ENCODE measurements at regions not wholly inside any gene's neighbourhood (a gene's known extent, or its start where the extent isn't known, plus 50 kb on each side); places are given as distances from the start of the nearest gene placed in this dataset.
"Not testable (repeated sequence)": the region's sequence is repeated elsewhere in the genome, so short reads cannot be mapped to it uniquely, and the experiment has no call there.

DNA sequence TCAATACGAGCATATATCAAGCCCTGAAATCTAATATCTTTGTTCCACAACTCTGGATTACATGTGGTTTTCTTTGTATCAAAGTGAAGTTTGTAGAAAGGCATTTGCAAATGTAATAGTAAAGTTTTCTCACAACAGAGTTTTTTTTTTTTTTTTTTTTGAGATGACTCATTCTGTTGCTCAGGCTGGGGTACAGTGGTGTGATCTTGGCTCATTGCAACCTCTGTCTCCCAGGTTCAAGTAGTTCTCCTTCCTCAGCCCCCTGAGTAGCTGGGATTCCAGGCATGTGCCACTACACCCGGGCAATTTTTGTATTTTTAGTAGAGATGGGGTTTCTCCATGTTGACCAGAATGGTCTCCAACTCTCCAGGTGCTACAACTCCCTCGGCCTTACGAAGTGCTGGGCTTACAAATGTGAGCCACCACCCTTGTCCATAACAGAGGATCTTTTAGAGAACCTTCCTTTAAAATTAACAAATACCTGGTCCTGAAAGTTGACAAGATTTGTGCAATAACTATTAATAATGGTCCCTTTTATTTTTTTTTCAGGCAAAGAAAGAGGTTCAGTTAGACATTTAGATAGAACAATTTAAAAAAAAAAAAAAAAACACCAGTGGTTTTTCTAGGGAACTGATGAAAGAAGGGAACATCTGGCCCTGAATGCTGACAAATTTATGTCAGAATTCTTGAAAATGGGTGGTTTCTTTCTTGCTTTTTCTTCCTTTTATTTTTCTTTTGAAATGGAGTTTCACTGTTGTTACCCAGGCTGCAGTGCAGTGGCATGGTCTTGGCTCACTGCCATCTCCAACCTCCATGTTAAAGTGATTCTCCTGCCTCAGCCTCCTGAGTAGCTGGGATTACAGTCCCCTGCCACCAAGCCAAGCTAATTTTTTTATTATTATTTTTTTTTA, 278.5 kb downstream of the RPS4Y2 start:
- H3K27me3 Mint-ChIP-seq (ENCODE audit: low read depth): peaks cover 2% of the 10 kb centered on the region; the same call in 1 of the 2 replicates
- POLR2A ChIA-PET: no interaction called here
- ATAC-seq: no peak

GRCh38 chrY:21037398-21037797, 281.5 kb downstream of the RPS4Y2 start:
- H3K4me3 Mint-ChIP-seq; ATAC-seq; H3K4me1 Mint-ChIP-seq; DNase-seq (ENCODE audit: low spot score); H3K27ac Mint-ChIP-seq; CTCF ChIA-PET; H3K27me3 Mint-ChIP-seq (ENCODE audit: low read depth); POLR2A ChIA-PET: not testable (repeated sequence)
- H3K9me3 Mint-ChIP-seq: peaks cover 60% of the 10 kb centered on the region
- H3K36me3 Mint-ChIP-seq: peaks cover 55% of the 10 kb centered on the region

More for the DNA sequence above, 278.5 kb downstream of the RPS4Y2 start:
- Mint-ChIP-seq H3K27ac (no peak overlapping the region), H3K36me3 (peaks cover 34% of the 10 kb centered on the region), H3K4me1 (no peaks in the 10 kb centered on the region), H3K4me3 (no peak overlapping the region), H3K9me3 (peaks cover 40% of the 10 kb centered on the region)
- CTCF ChIA-PET: no interaction called here
- no peak for DNase-seq (ENCODE audit: low spot score)
- TF ChIP-seq NR1H2 (CRISPR knock-in tag; IDR thresholded peaks at IDR 0.05): no peak
- TF ChIP-seq, protein P1, sequence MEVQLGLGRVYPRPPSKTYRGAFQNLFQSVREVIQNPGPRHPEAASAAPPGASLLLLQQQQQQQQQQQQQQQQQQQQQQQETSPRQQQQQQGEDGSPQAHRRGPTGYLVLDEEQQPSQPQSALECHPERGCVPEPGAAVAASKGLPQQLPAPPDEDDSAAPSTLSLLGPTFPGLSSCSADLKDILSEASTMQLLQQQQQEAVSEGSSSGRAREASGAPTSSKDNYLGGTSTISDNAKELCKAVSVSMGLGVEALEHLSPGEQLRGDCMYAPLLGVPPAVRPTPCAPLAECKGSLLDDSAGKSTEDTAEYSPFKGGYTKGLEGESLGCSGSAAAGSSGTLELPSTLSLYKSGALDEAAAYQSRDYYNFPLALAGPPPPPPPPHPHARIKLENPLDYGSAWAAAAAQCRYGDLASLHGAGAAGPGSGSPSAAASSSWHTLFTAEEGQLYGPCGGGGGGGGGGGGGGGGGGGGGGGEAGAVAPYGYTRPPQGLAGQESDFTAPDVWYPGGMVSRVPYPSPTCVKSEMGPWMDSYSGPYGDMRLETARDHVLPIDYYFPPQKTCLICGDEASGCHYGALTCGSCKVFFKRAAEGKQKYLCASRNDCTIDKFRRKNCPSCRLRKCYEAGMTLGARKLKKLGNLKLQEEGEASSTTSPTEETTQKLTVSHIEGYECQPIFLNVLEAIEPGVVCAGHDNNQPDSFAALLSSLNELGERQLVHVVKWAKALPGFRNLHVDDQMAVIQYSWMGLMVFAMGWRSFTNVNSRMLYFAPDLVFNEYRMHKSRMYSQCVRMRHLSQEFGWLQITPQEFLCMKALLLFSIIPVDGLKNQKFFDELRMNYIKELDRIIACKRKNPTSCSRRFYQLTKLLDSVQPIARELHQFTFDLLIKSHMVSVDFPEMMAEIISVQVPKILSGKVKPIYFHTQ (CRISPR knock-in tag; IDR thresholded peaks at IDR 0.05): no peak
- no peak for TF ChIP-seq MYBL2 (CRISPR knock-in tag; IDR thresholded peaks at IDR 0.05)
- TF ChIP-seq ZNF416 (CRISPR knock-in tag; IDR thresholded peaks at IDR 0.05): no peak
- TF ChIP-seq ZNF121 (CRISPR knock-in tag; IDR thresholded peaks at IDR 0.05): no peak
- TF ChIP-seq, protein P2, sequence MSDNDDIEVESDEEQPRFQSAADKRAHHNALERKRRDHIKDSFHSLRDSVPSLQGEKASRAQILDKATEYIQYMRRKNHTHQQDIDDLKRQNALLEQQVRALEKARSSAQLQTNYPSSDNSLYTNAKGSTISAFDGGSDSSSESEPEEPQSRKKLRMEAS (CRISPR knock-in tag; IDR thresholded peaks at IDR 0.05): no peak
- no peak for TF ChIP-seq ETV6 (CRISPR knock-in tag; IDR thresholded peaks at IDR 0.05)
- TF ChIP-seq JAZF1 (CRISPR knock-in tag; IDR thresholded peaks at IDR 0.05): no peak
- TF ChIP-seq CREM (CRISPR knock-in tag; IDR thresholded peaks at IDR 0.05): no peak
- TF ChIP-seq PREB (CRISPR knock-in tag; IDR thresholded peaks at IDR 0.05; ENCODE audit: borderline replicate concordance): no peak
- no peak for TF ChIP-seq MXD4 (CRISPR knock-in tag; IDR thresholded peaks at IDR 0.05; ENCODE audit: borderline replicate concordance)
- no peak for TF ChIP-seq ERG (CRISPR knock-in tag; IDR thresholded peaks at IDR 0.05)
- no peak for TF ChIP-seq TP53 (CRISPR knock-in tag; IDR thresholded peaks at IDR 0.05)

DNA sequence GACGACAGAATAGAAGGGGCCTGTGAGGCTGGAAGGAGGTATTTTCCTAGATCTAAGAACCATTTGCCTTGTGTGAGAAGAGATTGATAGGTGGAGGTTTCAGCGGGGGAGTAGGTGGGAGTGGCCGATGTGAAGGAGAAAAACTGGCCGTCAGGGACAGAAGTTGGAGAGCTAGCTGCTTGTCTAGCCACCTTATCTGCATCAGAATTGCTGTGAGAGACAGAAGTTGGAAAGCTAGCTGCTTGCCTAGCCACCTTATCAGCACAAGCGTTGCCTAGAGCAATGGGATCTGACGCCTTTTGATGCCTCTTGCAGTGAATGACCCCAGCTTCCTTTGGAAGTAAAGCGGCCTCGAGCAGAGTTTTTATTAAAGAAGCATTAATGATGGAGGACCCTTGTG, 283.9 kb downstream of the RPS4Y2 start:
- Mint-ChIP-seq H3K4me3 (no peak overlapping the region), H3K9me3 (peaks cover 83% of the 10 kb centered on the region), H3K27me3 (ENCODE audit: low read depth) (peaks cover 6% of the 10 kb centered on the region; the same call in 1 of the 2 replicates), H3K27ac (no peak overlapping the region), H3K36me3 (peaks cover 71% of the 10 kb centered on the region), H3K4me1 (no peaks in the 10 kb centered on the region)
- DNase-seq (ENCODE audit: low spot score) (no peak), ATAC-seq (no peak)
- CTCF ChIA-PET: no interaction called here
- POLR2A ChIA-PET: no interaction called here
- TF ChIP-seq ZNF512 (CRISPR knock-in tag; IDR thresholded peaks at IDR 0.05; ENCODE audit: borderline replicate concordance): no peak
- no peak for TF ChIP-seq TEAD1 (CRISPR knock-in tag; IDR thresholded peaks at IDR 0.05)
- no peak for TF ChIP-seq CREB1 (CRISPR knock-in tag; IDR thresholded peaks at IDR 0.05)
- TF ChIP-seq, protein P3, sequence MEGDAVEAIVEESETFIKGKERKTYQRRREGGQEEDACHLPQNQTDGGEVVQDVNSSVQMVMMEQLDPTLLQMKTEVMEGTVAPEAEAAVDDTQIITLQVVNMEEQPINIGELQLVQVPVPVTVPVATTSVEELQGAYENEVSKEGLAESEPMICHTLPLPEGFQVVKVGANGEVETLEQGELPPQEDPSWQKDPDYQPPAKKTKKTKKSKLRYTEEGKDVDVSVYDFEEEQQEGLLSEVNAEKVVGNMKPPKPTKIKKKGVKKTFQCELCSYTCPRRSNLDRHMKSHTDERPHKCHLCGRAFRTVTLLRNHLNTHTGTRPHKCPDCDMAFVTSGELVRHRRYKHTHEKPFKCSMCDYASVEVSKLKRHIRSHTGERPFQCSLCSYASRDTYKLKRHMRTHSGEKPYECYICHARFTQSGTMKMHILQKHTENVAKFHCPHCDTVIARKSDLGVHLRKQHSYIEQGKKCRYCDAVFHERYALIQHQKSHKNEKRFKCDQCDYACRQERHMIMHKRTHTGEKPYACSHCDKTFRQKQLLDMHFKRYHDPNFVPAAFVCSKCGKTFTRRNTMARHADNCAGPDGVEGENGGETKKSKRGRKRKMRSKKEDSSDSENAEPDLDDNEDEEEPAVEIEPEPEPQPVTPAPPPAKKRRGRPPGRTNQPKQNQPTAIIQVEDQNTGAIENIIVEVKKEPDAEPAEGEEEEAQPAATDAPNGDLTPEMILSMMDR (IDR thresholded peaks at IDR 0.05): no peak
- TF ChIP-seq ZNF317 (CRISPR knock-in tag; IDR thresholded peaks at IDR 0.05; ENCODE audit: borderline replicate concordance, low read depth): no peak
- TF ChIP-seq FOXK1 (CRISPR knock-in tag; IDR thresholded peaks at IDR 0.05): no peak
- TF ChIP-seq ETV6 (CRISPR knock-in tag; IDR thresholded peaks at IDR 0.05): no peak
- TF ChIP-seq TP53 (CRISPR knock-in tag; IDR thresholded peaks at IDR 0.05): no peak
- no peak for TF ChIP-seq ERG (CRISPR knock-in tag; IDR thresholded peaks at IDR 0.05)
- TF ChIP-seq, protein P4, sequence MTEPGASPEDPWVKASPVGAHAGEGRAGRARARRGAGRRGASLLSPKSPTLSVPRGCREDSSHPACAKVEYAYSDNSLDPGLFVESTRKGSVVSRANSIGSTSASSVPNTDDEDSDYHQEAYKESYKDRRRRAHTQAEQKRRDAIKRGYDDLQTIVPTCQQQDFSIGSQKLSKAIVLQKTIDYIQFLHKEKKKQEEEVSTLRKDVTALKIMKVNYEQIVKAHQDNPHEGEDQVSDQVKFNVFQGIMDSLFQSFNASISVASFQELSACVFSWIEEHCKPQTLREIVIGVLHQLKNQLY (CRISPR knock-in tag; IDR thresholded peaks at IDR 0.05): no peak

All from WTC11 (cell line).